ENCODE measurements at regions not wholly inside any gene's neighbourhood (a gene's known extent, or its start where the extent isn't known, plus 50 kb on each side); places are given as distances from the start of the nearest gene placed in this dataset.

- TF ChIP-seq SP1 (IDR thresholded peaks at IDR 0.05; ENCODE audit: low read depth) (no peak), EGR1 (IDR thresholded peaks at IDR 0.05; ENCODE audit: low read depth) (no peak), ZFX (IDR thresholded peaks at IDR 0.05) (no peak), POLR2A (IDR thresholded peaks at IDR 0.05; ENCODE audit: borderline replicate concordance, extremely low read depth, insufficient read depth, insufficient read length) (no peak), POLR2AphosphoS5 (IDR thresholded peaks at IDR 0.05; ENCODE audit: low read depth, low read length) (no peak), CTCF (IDR thresholded peaks at IDR 0.05 in 2 of 3, conservative IDR thresholded peaks at IDR 0.05 in 1 of 3; ENCODE audit: borderline replicate concordance in 1 of 3, insufficient read depth in 1 of 3, low read depth in 2 of 3, low read length in 2 of 3) (no peak), CEBPB (IDR thresholded peaks at IDR 0.05; ENCODE audit: low read depth) (no peak)
These were observed 1485.3 kb upstream of the TENM3 start for GRCh38 chr4:180757927-180758326.

All from HCT116 (cell line).